ENCODE measurements at regions not wholly inside any gene's neighbourhood (a gene's known extent, or its start where the extent isn't known, plus 50 kb on each side); places are given as distances from the start of the nearest gene placed in this dataset.

DNA sequence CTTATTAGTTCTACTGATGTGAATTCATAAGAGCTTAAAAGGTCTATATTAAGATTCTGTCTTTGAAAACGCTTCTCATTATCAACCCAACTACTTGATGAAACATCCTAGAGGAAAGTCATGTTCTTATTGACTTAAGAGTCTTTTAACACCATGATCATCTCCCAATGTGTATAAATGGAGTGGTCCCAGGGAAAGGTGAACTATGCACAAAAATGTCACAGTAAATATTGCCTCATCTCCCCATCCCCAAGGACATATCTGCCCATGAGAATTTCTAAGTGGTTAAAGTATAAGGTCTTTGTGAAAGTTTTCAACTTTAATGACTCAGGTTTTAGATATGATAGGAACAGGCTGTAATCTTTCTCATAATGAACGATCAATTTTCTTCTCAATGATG is 240.1 kb downstream of the IRS1 start (continued):
- TF ChIP-seq, protein P1, sequence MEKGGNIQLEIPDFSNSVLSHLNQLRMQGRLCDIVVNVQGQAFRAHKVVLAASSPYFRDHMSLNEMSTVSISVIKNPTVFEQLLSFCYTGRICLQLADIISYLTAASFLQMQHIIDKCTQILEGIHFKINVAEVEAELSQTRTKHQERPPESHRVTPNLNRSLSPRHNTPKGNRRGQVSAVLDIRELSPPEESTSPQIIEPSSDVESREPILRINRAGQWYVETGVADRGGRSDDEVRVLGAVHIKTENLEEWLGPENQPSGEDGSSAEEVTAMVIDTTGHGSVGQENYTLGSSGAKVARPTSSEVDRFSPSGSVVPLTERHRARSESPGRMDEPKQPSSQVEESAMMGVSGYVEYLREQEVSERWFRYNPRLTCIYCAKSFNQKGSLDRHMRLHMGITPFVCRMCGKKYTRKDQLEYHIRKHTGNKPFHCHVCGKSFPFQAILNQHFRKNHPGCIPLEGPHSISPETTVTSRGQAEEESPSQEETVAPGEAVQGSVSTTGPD (CRISPR knock-in tag; IDR thresholded peaks at IDR 0.05): no peak
- TF ChIP-seq ATF7 (IDR thresholded peaks at IDR 0.05) (peak; percentile 86), ATF7 (CRISPR knock-in tag; IDR thresholded peaks at IDR 0.05) (no peak; the same call in 1 of the 2 replicates), ZNF816 (CRISPR knock-in tag; IDR thresholded peaks at IDR 0.05; ENCODE audit: borderline replicate concordance) (0 out of 2 replicates have a peak, but pooled peaks have one; percentile 79), TCF7 (IDR thresholded peaks at IDR 0.05; ENCODE audit: low read depth) (peak; percentile 83), KDM3A (CRISPR knock-in tag; IDR thresholded peaks at IDR 0.05; ENCODE audit: low read depth) (peak; percentile 85), ARNT2 (CRISPR knock-in tag; IDR thresholded peaks at IDR 0.05; ENCODE audit: low read depth) (peak; percentile 42; the same call in 1 of the 2 replicates), ZNF180 (CRISPR knock-in tag; IDR thresholded peaks at IDR 0.05; ENCODE audit: borderline replicate concordance, low read depth) (no peak), NR2F6 (IDR thresholded peaks at IDR 0.05) (peak; percentile 90), NR2F6 (CRISPR knock-in tag; IDR thresholded peaks at IDR 0.05) (peak; percentile 93), ZNF709 (CRISPR knock-in tag; IDR thresholded peaks at IDR 0.05) (no peak), ZNF747 (CRISPR knock-in tag; IDR thresholded peaks at IDR 0.05; ENCODE audit: borderline replicate concordance) (peak; percentile 74; the same call in 1 of the 2 replicates), KAT7 (CRISPR knock-in tag; IDR thresholded peaks at IDR 0.05; ENCODE audit: borderline replicate concordance) (peak; percentile 89), ZKSCAN1 (IDR thresholded peaks at IDR 0.05; ENCODE audit: low read length) (0 out of 2 replicates have a peak, but pooled peaks have one; percentile 57), SAP130 (CRISPR knock-in tag; IDR thresholded peaks at IDR 0.05; ENCODE audit: low read depth) (peak; percentile 83)
- TF ChIP-seq, protein P2, sequence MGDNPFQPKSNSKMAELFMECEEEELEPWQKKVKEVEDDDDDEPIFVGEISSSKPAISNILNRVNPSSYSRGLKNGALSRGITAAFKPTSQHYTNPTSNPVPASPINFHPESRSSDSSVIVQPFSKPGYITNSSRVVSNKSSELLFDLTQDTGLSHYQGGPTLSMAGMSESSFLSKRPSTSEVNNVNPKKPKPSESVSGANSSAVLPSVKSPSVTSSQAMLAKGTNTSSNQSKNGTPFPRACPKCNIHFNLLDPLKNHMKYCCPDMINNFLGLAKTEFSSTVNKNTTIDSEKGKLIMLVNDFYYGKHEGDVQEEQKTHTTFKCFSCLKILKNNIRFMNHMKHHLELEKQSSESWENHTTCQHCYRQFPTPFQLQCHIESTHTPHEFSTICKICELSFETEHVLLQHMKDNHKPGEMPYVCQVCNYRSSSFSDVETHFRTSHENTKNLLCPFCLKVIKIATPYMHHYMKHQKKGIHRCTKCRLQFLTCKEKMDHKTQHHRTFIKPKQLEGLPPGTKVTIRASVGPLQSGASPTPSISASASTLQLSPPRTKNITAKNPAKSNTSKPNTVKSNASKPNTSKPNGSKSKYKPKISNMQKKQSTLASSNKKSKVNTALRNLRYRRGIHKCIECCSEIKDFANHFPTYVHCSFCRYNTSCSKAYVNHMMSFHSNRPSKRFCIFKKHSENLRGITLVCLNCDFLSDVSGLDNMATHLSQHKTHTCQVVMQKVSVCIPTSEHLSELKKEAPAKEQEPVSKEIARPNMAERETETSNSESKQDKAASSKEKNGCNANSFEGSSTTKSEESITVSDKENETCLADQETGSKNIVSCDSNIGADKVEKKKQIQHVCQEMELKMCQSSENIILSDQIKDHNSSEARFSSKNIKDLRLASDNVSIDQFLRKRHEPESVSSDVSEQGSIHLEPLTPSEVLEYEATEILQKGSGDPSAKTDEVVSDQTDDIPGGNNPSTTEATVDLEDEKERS (CRISPR knock-in tag; IDR thresholded peaks at IDR 0.05): peak; percentile 99
- TF ChIP-seq, protein P3, sequence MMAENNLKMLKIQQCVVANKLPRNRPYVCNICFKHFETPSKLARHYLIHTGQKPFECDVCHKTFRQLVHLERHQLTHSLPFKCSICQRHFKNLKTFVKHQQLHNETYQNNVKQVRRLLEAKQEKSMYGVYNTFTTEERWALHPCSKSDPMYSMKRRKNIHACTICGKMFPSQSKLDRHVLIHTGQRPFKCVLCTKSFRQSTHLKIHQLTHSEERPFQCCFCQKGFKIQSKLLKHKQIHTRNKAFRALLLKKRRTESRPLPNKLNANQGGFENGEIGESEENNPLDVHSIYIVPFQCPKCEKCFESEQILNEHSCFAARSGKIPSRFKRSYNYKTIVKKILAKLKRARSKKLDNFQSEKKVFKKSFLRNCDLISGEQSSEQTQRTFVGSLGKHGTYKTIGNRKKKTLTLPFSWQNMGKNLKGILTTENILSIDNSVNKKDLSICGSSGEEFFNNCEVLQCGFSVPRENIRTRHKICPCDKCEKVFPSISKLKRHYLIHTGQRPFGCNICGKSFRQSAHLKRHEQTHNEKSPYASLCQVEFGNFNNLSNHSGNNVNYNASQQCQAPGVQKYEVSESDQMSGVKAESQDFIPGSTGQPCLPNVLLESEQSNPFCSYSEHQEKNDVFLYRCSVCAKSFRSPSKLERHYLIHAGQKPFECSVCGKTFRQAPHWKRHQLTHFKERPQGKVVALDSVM (CRISPR knock-in tag; IDR thresholded peaks at IDR 0.05): no peak
- TF ChIP-seq, protein P4, sequence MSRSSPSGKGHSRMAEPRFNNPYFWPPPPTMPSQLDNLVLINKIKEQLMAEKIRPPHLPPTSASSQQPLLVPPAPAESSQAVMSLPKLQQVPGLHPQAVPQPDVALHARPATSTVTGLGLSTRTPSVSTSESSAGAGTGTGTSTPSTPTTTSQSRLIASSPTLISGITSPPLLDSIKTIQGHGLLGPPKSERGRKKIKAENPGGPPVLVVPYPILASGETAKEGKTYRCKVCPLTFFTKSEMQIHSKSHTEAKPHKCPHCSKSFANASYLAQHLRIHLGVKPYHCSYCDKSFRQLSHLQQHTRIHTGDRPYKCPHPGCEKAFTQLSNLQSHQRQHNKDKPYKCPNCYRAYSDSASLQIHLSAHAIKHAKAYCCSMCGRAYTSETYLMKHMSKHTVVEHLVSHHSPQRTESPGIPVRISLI (CRISPR knock-in tag; IDR thresholded peaks at IDR 0.05; ENCODE audit: borderline replicate concordance): no peak; the same call in 1 of the 2 replicates
- TF ChIP-seq, protein P5, sequence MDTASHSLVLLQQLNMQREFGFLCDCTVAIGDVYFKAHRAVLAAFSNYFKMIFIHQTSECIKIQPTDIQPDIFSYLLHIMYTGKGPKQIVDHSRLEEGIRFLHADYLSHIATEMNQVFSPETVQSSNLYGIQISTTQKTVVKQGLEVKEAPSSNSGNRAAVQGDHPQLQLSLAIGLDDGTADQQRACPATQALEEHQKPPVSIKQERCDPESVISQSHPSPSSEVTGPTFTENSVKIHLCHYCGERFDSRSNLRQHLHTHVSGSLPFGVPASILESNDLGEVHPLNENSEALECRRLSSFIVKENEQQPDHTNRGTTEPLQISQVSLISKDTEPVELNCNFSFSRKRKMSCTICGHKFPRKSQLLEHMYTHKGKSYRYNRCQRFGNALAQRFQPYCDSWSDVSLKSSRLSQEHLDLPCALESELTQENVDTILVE (CRISPR knock-in tag; IDR thresholded peaks at IDR 0.05): peak; percentile 96
- TF ChIP-seq, protein P6, sequence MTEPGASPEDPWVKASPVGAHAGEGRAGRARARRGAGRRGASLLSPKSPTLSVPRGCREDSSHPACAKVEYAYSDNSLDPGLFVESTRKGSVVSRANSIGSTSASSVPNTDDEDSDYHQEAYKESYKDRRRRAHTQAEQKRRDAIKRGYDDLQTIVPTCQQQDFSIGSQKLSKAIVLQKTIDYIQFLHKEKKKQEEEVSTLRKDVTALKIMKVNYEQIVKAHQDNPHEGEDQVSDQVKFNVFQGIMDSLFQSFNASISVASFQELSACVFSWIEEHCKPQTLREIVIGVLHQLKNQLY (CRISPR knock-in tag; IDR thresholded peaks at IDR 0.05): peak; percentile 88; the same call in 1 of the 2 replicates
- TF ChIP-seq, protein P7, sequence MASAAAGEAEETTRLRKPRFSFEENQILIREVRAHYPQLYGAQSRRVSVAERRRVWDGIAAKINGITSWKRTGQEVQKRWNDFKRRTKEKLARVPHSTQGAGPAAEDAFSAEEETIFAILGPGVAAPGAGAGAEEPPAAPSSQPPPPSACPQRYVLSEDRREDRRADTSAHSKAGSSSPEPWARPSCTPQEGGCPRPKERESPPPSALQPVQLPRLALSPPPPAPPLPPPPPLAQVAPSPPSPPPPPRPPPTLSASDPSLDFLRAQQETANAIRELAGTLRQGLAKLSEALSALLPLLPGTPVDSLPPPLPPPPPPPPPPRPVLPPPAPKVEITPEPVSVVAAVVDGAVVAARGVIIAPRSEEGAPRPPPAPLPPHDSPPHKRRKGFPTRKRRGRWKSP (CRISPR knock-in tag; IDR thresholded peaks at IDR 0.05): peak; percentile 45; the same call in 1 of the 2 replicates
